GM19025 (cell line): ENCODE measurements at regions not wholly inside any gene's neighbourhood (a gene's known extent, or its start where the extent isn't known, plus 50 kb on each side); places are given as distances from the start of the nearest gene placed in this dataset.
"Not testable (repeated sequence)": the region's sequence is repeated elsewhere in the genome, so short reads cannot be mapped to it uniquely, and the experiment has no call there.

ENCODE experiments used
- ATAC-seq: cut with Tn5 transposase; IDR thresholded peaks from one replicate; pipeline ENCODE4 v1.9.1; 2021; ENCODE audit warnings: mild to moderate bottlenecking, low read depth, moderate library complexity; ENCODE audit not compliant: unreplicated experiment

DNA sequence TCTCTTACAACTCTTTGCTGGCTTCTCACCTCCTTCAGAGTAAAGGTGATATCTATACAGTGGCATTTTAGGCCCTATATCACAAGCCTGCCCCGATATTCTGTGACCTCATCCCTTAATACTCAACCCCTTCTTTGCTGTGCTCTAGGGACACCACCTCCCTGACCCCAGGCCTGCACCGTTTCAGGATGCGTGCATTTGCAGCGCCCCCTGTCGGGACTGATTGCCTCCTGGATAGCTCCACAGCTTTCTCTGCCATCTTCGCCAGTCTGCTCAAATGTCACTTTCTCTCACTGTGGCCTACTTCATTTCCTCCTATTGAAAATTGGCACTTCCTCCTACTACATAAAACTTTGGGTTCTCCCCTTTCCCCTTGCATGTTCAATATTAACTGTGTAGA lies 289.6 kb downstream of the SOCS6 start:
- no peak for ATAC-seq

- no peak for ATAC-seq
Measured at GRCh38 chr18:70577023-70577420, 288.2 kb downstream of the SOCS6 start.

DNA sequence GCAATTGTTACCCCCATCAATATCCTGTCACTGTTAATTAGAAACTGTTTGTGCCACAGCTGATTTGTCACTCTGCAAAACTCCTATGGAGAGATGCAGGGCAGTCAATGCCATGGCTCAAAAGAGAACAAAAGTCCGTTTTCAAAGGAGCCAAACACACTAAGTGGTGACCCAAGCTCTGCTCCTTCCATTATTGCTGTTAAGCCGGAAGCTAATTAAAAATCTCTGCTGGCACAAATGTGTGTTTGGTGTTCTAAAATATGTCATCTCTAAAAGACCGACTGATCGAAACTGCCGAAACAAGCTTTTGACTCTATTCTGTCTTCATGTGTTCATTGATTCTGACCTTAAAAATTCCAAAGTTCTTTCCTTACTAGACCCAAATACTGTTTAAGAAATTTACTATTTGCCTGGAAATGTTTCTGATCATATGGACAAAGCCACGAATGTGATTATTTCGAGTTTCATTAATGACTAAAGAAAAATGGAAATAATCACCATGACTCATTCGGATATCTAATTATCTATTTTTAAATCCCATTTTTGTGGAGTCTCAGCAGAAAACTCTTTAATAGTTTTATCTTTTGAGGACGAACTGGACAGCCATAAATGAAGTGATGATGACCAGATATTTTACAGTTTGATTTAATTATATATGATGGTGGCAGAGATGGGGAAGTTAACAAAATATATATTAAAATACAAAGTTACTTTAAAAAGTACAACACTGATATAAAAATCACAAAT lies 287.6 kb downstream of the SOCS6 start:
- ATAC-seq = no peak

GRCh38 chr18:70574951-70575350 lies 286.1 kb downstream of the SOCS6 start:
- ATAC-seq = not testable (repeated sequence)

GRCh38 chr18:70569647-70570046 lies 280.8 kb downstream of the SOCS6 start:
- not testable (repeated sequence) for ATAC-seq

DNA sequence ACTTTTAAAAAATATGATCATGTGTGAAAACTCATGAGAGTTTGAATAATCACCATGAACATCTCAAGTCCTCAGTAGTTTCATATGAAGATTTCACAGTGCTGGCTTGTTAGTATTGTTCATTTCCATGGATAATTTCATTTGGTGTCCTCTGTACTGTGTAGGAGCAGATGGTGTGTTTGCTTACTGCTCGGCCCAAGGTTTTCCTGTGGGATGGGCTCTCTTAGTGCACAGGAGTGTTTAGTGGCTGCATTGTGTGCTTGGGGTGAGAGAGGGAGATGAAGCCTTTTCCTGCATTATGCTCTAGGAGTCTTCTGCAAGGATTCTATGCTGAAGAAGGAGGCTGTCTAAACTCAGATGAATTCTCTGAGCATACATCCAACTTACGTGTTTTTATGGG lies 270.6 kb downstream of the SOCS6 start:
- ATAC-seq = no peak

DNA sequence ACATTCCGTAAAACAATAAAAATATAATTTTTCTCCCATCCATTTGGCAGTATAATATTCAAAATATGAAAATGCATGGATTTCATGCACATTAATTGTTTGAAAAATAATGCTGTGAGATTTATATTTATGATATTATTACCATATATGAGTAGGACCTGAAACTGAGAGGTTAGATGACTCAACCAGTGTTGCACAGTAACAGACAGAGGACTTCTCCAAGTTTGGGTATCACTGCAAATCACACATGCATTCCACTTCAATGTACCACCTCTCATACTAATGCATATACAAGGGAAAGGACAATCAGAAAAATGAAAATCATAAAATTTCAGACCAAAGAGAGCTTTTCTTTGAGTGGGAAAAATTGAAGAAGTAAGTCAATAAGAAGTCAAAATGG lies 269.5 kb downstream of the SOCS6 start:
- ATAC-seq = no peak

DNA sequence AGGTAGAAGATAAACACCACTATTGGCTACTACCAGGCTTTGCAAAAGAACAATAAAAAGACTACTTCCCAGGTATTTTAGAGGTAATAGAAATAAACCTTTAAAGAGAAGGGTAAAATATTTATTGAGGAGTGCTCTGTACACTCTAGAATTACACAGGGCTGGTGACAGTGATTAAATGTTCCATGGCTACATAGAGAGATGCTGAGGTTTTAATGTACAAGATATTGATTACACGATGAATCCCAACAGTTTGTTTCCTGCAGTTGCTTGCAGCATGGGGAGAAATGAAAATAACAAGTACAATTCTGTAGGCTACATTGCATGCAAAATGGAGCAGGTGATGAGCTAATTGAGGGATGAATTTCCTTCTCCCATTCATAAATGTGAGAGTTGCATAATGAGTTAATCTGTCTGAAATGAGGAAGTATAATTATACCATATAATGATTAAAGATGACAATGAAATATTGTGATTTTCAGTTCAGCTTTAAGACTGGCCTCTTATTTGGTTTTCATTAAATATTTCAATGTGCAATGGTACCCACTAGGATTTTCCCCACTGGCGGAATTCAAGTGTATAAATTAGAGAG lies 266.1 kb downstream of the SOCS6 start:
- ATAC-seq = no peak

- no peak for ATAC-seq
Measured at GRCh38 chr18:70553936-70554260, 265.1 kb downstream of the SOCS6 start.

DNA sequence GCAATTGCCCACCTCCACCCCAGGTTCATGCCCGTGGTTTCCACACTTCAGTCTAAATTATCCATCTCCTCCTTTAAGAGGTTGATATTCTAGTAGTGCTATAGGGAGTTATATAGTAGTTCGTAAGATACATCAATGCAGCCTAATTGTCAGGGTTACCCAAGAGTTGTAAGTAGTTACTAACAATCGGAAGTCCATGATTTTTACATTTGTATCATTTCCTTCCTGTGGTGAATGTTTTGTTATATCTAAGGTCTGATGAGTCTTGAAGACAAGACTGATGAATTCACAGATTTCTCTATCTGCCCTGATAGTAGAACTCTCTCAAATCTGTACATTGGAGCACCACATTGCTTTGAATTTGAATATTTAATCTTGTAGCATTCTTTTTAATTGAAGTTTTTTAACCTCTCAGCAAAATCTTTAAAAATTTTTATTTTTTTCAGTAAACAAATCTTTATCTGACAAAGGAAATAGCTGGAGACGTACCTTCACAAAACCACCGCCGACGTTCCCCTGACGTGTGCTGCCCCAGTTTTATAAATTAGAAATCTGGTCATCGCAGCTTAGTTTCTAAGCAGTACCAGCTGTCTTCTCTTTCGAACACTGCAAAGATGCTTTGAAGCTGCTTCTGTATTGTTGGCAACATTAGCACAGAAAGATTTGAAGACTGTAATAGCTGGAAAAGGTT lies 264.5 kb downstream of the SOCS6 start:
- no peak for ATAC-seq

DNA sequence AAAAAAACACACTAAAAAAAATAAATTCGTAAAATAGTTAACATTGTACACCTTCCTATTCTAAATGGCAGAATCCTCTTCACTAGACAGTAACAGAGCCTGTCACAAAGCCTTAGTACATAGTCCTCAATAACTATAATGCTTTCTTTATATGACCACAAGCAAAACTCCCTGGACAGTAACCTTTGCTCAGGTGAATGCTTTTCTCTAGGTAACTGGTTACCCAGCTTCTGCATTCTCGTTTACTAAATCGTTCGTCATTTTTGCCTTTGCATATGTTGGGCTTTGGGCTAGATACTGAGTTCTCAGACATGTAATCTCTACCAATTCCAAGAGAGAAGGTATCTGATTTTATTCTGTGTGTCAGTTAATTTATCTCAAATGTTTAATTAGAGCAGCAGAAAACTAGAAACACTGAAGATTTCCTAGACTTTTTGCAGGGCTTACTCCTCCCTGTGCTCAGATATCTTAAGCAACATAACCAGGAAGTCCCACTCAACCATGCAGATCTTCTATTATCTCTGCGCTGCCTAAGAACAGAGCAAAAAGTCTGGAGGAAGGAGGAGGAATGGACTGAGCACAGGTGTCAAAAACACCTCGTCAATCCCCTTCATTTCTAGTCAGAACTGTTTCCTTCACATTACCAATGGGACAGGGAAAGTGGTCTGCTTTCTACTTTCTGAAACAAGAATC lies 247.7 kb downstream of the SOCS6 start:
- ATAC-seq = no peak

GRCh38 chr18:70535041-70535440 lies 246.2 kb downstream of the SOCS6 start:
- ATAC-seq = no peak

GRCh38 chr18:70525322-70525721 lies 236.5 kb downstream of the SOCS6 start:
- not testable (repeated sequence) for ATAC-seq

DNA sequence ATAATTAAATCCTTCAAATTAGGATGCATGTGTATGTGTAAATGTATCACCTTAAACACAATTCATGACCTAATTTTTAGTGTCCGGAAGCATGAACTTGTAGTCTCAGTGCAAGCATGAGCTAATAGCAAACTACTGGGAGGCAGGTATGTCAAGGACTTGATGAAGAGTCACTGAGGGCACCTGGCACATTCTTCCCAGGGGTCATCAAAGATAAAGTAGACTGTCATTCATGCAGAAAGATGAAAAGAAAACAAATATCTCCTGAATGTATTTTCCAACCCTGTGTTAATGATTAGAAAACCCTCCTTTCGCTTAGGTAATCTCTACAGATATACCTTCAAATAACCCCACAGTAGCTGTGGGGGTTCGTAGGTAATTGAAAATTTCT lies 234.9 kb downstream of the SOCS6 start:
- ATAC-seq = no peak

GRCh38 chr18:70523035-70523791 lies 234.4 kb downstream of the SOCS6 start:
- no peak for ATAC-seq

DNA sequence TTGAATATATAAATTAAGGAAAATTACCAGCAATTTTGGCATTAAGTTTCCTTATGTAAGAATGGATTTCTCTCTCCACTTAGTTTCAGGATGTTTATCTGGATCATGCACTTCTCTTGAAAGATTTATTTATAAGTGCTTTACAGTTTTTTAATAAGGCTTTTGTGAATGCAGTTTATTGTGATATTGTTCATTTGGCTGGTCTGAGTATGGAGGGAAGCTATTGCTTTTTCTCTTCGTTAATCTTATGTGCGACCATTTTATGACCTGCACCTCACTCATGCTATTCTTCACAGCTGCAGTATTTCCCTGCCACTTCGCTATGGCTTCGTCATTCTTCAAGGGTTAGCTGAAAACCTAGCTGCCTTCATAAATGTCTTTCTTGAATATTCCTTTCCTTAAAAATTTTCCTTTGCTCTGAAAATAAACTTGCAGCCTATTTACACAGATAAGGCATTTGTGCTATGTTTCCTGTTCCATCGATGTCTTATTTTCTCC lies 233.4 kb downstream of the SOCS6 start:
- ATAC-seq = no peak

- ATAC-seq = no peak
Measured at GRCh38 chr18:70520867-70521266, 232.0 kb downstream of the SOCS6 start.

DNA sequence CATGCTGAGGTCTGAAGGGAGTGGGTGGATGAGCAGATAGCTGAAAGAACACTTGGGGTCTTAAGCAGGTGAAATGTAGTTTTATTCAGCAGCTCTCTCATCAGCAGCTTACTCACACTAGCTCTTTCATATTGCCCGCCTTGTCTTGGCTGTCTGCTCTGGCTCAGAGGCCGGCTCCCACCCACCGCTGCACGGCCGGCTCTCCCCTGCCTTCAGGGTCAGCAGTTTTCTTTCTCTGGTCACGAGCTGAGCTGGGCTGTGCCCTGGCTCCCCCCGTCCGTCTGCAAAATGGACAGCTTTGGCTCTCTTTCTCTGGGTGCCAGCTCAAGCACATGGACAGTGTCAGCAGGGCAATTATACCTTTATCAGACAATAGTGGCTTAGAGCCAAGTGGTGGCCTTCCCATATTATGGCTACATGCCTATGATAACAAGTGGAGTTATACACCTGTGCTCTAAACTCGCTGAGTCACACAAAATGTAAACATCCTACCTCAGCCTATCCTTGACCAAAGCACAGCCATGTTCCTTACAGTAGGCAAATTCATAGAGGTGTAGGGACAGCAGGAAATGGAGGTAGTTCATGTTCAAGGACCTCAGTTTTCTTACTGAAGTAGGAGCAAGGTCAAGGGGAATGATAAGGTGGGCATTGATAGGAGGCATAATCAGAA lies 224.8 kb downstream of the SOCS6 start:
- ATAC-seq = no peak

- ATAC-seq = no peak
Measured at GRCh38 chr18:70507970-70508369, 219.1 kb downstream of the SOCS6 start.

DNA sequence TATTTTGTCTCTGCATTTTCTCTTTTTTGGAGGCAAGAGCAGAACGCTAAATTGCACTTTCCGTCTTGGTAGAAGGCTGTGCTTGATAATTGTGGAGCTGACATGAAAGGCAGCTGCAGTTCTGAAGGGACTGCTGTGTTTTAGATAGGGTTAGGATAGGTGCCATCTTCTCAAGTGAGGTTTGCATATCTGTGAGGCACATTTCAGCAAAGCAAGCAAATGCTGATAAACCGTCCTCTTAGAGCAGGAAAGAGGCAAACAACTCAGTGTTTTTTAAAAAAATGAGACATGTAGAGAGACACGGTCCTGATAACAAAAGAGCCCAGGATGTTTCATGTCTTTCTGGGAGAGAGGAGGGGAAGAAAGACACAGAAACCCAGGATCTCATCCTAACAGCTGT lies 217.7 kb downstream of the SOCS6 start:
- ATAC-seq = no peak
